ENCODE measurements at regions not wholly inside any gene's neighbourhood (a gene's known extent, or its start where the extent isn't known, plus 50 kb on each side); places are given as distances from the start of the nearest gene placed in this dataset.
"Not testable (repeated sequence)": the region's sequence is repeated elsewhere in the genome, so short reads cannot be mapped to it uniquely, and the experiment has no call there.

GRCh38 chr10:120794390-120794789 lies 56.8 kb upstream of the WDR11 start:
- Histone ChIP-seq H3K27me3 (no peaks in the 10 kb centered on the region), H3K4me1 (ENCODE audit: low read depth) (no peaks in the 10 kb centered on the region), H3K4me3 (no peak overlapping the region), H3K9me3 (ENCODE audit: low read depth) (no peaks in the 10 kb centered on the region), H3K36me3 (no peaks in the 10 kb centered on the region), H3K27ac (no peak overlapping the region)
- TF ChIP-seq CTCF (IDR thresholded peaks at IDR 0.05; ENCODE audit: low read depth, low read length) = no peak
- DNase-seq (ENCODE audit: low read depth in 1 of 2, low spot score in 1 of 2) = no peak

GRCh38 chr10:120798276-120798675 lies 52.9 kb upstream of the WDR11 start:
- H3K4me3 ChIP-seq; H3K9me3 ChIP-seq (ENCODE audit: low read depth); H3K36me3 ChIP-seq; H3K27ac ChIP-seq; DNase-seq (ENCODE audit: low read depth in 1 of 2, low spot score in 1 of 2); H3K4me1 ChIP-seq (ENCODE audit: low read depth); H3K27me3 ChIP-seq: not testable (repeated sequence)

- H3K27ac ChIP-seq = no peak overlapping the region
- no peak overlapping the region for H3K4me3 ChIP-seq
- TF ChIP-seq CTCF (IDR thresholded peaks at IDR 0.05; ENCODE audit: low read depth, low read length) = no peak
- no peaks in the 10 kb centered on the region for H3K27me3 ChIP-seq
- H3K4me1 ChIP-seq (ENCODE audit: low read depth) = no peaks in the 10 kb centered on the region
- no peak for DNase-seq (ENCODE audit: low read depth in 1 of 2, low spot score in 1 of 2)
- H3K9me3 ChIP-seq (ENCODE audit: low read depth) = no peaks in the 10 kb centered on the region
- H3K36me3 ChIP-seq = no peaks in the 10 kb centered on the region
These were observed 51.3 kb upstream of the WDR11 start for GRCh38 chr10:120799849-120800248.

- Histone ChIP-seq H3K4me3 (no peak overlapping the region), H3K36me3 (no peaks in the 10 kb centered on the region), H3K9me3 (ENCODE audit: low read depth) (no peaks in the 10 kb centered on the region), H3K27me3 (no peaks in the 10 kb centered on the region), H3K27ac (no peak overlapping the region), H3K4me1 (ENCODE audit: low read depth) (no peaks in the 10 kb centered on the region)
- no peak for TF ChIP-seq CTCF (IDR thresholded peaks at IDR 0.05; ENCODE audit: low read depth, low read length)
- no peak for DNase-seq (ENCODE audit: low read depth in 1 of 2, low spot score in 1 of 2)
These were observed 50.4 kb upstream of the WDR11 start for GRCh38 chr10:120800528-120801323.

Measured in cardiac muscle cell (in vitro differentiated cells and primary cell).